ENCODE measurements at regions not wholly inside any gene's neighbourhood (a gene's known extent, or its start where the extent isn't known, plus 50 kb on each side); places are given as distances from the start of the nearest gene placed in this dataset.

DNA sequence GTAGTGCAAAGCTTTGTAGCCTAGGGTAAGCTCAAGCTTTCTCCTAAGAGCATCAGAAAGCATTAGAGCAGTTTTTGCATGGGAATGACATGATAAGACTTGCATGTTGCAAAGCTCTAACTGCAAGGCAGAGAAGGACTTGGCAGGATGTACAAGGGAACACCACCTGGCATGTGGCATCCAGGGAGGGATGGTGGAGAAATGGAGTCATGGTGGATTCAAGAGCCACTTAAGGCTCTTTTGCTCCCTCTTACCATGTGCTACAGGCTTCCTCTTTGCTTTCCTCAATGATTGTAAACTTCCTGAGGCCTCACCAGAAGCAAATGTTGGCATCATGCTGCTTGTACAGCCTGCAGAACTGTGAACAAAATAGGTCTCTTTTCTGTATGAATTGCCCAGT is 266.0 kb downstream of the GLI2 start:
- no peak for DNase-seq (ENCODE audit: low read depth)
- no peak overlapping the region for H3K4me3 ChIP-seq (ENCODE audit: low read depth, low read length)
- TF ChIP-seq, protein P1, sequence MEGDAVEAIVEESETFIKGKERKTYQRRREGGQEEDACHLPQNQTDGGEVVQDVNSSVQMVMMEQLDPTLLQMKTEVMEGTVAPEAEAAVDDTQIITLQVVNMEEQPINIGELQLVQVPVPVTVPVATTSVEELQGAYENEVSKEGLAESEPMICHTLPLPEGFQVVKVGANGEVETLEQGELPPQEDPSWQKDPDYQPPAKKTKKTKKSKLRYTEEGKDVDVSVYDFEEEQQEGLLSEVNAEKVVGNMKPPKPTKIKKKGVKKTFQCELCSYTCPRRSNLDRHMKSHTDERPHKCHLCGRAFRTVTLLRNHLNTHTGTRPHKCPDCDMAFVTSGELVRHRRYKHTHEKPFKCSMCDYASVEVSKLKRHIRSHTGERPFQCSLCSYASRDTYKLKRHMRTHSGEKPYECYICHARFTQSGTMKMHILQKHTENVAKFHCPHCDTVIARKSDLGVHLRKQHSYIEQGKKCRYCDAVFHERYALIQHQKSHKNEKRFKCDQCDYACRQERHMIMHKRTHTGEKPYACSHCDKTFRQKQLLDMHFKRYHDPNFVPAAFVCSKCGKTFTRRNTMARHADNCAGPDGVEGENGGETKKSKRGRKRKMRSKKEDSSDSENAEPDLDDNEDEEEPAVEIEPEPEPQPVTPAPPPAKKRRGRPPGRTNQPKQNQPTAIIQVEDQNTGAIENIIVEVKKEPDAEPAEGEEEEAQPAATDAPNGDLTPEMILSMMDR (IDR thresholded peaks at IDR 0.05; ENCODE audit: insufficient read depth, low read depth, low read length, missing control alignments), result no peak

DNA sequence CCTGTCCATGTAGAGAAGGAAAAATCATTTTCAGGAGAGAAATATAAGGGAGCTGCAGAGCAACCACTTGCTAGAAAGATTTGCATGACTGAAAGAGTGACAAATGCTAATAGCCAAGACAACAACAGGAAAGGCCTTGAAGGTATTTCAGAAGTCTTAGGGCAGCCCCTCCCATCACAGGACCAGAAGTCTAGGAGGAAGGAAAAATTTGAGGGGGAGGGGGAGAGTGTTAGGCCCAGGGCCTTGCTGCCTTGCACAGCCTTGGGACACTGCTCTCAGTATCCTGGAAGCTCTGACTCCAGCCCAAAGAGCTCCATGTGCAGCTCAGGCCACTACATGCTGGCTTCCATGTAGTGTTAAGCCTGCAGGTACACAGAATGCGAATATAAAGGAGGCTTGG is 266.9 kb downstream of the GLI2 start:
- TF ChIP-seq, protein P1 (IDR thresholded peaks at IDR 0.05; ENCODE audit: insufficient read depth, low read depth, low read length, missing control alignments), result no peak
- no peak overlapping the region for H3K4me3 ChIP-seq (ENCODE audit: low read depth, low read length)
- DNase-seq (ENCODE audit: low read depth), result no peak

DNA sequence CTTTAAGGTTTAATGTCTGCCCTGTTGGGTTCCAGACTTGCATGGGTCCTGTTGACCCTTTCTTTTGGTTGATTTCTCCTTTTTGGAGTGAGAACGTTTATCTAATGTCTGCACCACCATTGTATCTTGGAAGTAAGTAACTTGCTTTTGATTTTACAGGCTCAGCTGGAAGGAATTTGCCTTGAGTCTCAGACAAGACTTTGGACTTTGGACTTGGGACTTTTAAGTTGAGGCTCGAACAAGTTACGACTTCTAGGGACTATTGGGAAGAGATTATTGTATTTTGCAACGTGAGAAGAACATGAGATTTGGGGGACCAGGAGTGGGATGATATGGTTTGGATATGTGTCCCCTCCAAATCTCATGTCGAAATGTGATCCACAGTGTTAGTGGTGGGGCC is 267.7 kb downstream of the GLI2 start:
- H3K4me3 ChIP-seq (ENCODE audit: low read depth, low read length), result no peak overlapping the region
- DNase-seq (ENCODE audit: low read depth), result no peak
- TF ChIP-seq, protein P1 (IDR thresholded peaks at IDR 0.05; ENCODE audit: insufficient read depth, low read depth, low read length, missing control alignments), result no peak

DNA sequence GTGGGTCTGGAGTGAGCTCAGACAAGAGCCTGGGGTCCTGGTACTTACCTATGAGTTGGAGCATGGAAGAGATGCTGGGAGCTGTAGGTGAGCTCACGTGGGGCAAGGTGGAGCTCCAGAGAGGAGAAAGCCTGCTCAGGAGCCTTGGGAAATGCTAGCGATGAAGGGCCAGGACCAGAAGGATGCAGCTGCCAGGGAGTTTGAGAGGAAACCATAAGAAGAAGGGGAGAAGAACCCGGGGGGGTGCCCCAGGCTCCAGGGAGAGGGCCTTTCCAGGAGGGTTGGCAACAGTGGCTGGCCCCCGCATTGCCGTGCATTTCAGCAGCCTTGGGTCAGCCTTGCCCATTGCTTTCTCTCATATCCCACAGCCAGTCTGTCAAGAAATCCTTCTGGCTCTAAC is 268.7 kb downstream of the GLI2 start:
- H3K4me3 ChIP-seq (ENCODE audit: low read depth, low read length), result no peak overlapping the region
- TF ChIP-seq, protein P1 (IDR thresholded peaks at IDR 0.05; ENCODE audit: insufficient read depth, low read depth, low read length, missing control alignments), result no peak
- no peak for DNase-seq (ENCODE audit: low read depth)

DNA sequence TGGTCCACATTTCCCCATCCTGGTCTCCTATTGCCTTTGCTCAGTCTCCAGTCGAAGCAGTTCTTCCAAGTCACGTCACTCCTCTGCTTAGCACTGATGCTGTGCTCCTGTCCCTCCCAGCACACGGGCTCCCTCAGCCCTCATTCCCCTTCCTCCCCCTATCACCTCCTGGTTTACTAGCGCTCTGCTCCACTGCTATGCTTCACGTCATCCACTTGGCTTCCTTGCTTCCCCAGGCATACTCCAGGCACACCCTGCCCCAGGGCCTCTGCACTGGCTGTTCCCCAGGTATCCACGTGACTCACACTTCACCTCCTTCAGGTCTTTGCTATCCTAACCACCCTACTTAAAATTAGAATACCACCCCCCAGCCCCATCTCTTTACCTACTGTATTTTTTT is 269.3 kb downstream of the GLI2 start:
- no peak overlapping the region for H3K4me3 ChIP-seq (ENCODE audit: low read depth, low read length)
- TF ChIP-seq, protein P1 (IDR thresholded peaks at IDR 0.05; ENCODE audit: insufficient read depth, low read depth, low read length, missing control alignments), result no peak
- DNase-seq (ENCODE audit: low read depth), result no peak

DNA sequence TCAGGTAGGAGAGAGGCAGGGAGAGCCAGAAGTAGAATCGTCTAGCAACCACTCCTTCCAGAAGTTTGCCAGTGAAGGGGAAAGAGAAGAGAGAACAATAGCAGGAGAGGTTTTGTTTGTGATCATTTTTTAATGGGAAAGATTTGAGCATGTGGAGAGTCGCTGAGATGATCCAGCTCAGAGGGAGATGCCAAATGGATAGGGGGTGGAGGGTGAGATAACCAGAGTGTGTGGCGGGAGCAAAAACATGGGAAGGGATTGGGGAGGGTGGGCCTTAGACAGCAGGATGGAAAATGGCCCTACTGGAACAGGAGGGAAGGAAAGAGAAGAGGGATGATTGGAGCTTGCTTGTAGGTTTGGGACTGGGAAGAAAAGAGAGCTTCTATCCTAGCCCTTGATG is 269.8 kb downstream of the GLI2 start:
- DNase-seq (ENCODE audit: low read depth), result no peak
- no peak overlapping the region for H3K4me3 ChIP-seq (ENCODE audit: low read depth, low read length)
- TF ChIP-seq, protein P1 (IDR thresholded peaks at IDR 0.05; ENCODE audit: insufficient read depth, low read depth, low read length, missing control alignments), result no peak

DNA sequence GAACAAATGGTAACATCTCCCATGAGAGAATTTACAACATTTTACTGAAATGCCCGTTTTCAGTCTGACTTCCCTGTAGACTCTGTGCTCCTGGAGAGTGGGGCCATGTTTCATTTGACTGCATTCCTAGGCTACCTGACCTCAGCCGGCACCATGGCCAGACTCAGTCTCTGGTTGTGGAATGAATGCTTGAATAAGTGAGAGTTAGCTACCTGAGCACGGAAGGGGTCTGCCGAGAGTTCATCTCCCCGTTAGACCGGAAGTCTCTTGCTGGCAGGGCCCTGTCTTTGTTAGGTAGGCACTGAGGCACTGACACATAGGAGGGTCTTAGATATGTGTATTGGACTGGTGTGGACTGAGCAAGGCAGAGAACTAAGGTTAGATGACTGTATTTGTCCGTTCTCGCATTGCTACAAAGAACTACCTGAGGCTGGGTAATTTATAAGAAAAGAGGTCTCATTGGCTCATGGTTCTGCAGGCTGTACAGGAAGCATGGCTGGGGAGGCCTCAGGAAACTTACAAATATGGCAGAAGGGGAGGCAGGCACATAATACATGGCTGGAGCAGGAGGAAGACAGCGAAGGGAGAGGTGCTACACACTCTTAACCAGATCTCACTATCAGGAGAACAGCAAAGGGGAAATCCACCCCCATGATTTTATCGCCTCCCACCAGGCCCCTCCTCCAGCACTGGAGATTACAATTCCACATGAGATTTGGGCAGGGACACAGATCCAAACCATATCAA is 271.2 kb downstream of the GLI2 start:
- H3K4me3 ChIP-seq (ENCODE audit: low read depth, low read length), result no peak overlapping the region
- TF ChIP-seq, protein P1 (IDR thresholded peaks at IDR 0.05; ENCODE audit: insufficient read depth, low read depth, low read length, missing control alignments), result no peak
- no peak for DNase-seq (ENCODE audit: low read depth)
